MM.1S (cell line): ENCODE measurements at regions not wholly inside any gene's neighbourhood (a gene's known extent, or its start where the extent isn't known, plus 50 kb on each side); places are given as distances from the start of the nearest gene placed in this dataset.

Experiments
- DNase-seq: peaks from one replicate; pipeline ENCODE4 v3.0.0-alpha.2; 2015
- H2AFZ ChIP-seq: fragments of 300-600 bp; sonication (generic); 2 replicates; pipeline ENCODE4 v1.6.0; 2016; ENCODE audit warnings: antibody characterized with exemption, low read length
- H3F3A ChIP-seq: fragments of 300-600 bp; sonication (generic); 2 replicates; pipeline ENCODE4 v1.6.1; 2016; ENCODE audit warnings: mild to moderate bottlenecking, antibody characterized with exemption, low read length, moderate library complexity, mixed read lengths; ENCODE audit not compliant: insufficient read depth
- H3K27ac ChIP-seq: fragments of 300-600 bp; sonication (generic); 2 replicates; pipeline ENCODE4 v1.5.1; 2016; ENCODE audit warnings: mild to moderate bottlenecking, low read length
- H3K27me3 ChIP-seq: fragments of 300-600 bp; sonication (generic); replicated peaks from 2 replicates; pipeline ENCODE4 v1.6.0; 2016; ENCODE audit warnings: low read length; ENCODE audit not compliant: insufficient read depth
- H3K36me3 ChIP-seq: fragments of 300-600 bp; sonication (generic); replicated peaks from 2 replicates; pipeline ENCODE4 v1.6.1; 2016; ENCODE audit warnings: mild to moderate bottlenecking, low read length, mixed read lengths; ENCODE audit not compliant: insufficient read depth
- H3K4me1 ChIP-seq: fragments of 300-600 bp; sonication (generic); 2 replicates; pipeline ENCODE4 v1.6.1; 2016; ENCODE audit warnings: low read length, mixed read lengths
- H3K4me2 ChIP-seq: fragments of 300-600 bp; sonication (generic); 2 replicates; pipeline ENCODE4 v1.6.0; 2016; ENCODE audit warnings: low read depth, low read length
- H3K4me3 ChIP-seq: fragments of 300-600 bp; sonication (generic); 2 replicates; pipeline ENCODE4 v1.5.1; 2016; ENCODE audit warnings: low read length, mixed read lengths
- H3K79me2 ChIP-seq: fragments of 300-600 bp; sonication (generic); 2 replicates; pipeline ENCODE4 v1.6.1; 2016; ENCODE audit warnings: mixed run types, low read length, mixed read lengths
- H3K9ac ChIP-seq: fragments of 300-600 bp; sonication (generic); 2 replicates; pipeline ENCODE4 v1.6.1; 2016; ENCODE audit warnings: low read length, mixed read lengths
- H3K9me2 ChIP-seq: fragments of 300-600 bp; sonication (generic); replicated peaks from 2 replicates; pipeline ENCODE4 v1.6.1; 2016; ENCODE audit warnings: mild to moderate bottlenecking, low read length, mixed read lengths; ENCODE audit not compliant: insufficient read depth
- H3K9me3 ChIP-seq: fragments of 300-600 bp; sonication (generic); replicated peaks from 2 replicates; pipeline ENCODE4 v1.6.1; 2016; ENCODE audit warnings: mild to moderate bottlenecking, low read length, mixed read lengths; ENCODE audit not compliant: insufficient read depth
- H4K20me1 ChIP-seq: fragments of 300-600 bp; sonication (generic); 2 replicates; pipeline ENCODE4 v1.6.1; 2016; ENCODE audit warnings: mild to moderate bottlenecking, low read length, moderate library complexity, mixed read lengths; ENCODE audit not compliant: insufficient read depth
- CTCF ChIP-seq: fragments of 300-600 bp; sonication (generic); IDR thresholded peaks from 2 replicates; pipeline ENCODE4 v1.5.1; 2016; ENCODE audit warnings: antibody characterized with exemption, low read length, mixed read lengths
- EZH2 ChIP-seq: fragments of 300-600 bp; sonication (generic); optimal IDR thresholded peaks from 2 replicates; pipeline ENCODE3; 2017; ENCODE audit warnings: low read depth, mild to moderate bottlenecking, antibody characterized with exemption, low read length, mixed read lengths
- EZH2phosphoT487 ChIP-seq: fragments of 300-600 bp; sonication (generic); IDR thresholded peaks from 2 replicates; pipeline ENCODE4 v1.6.1; 2018; ENCODE audit warnings: antibody characterized with exemption, low read length

- Histone ChIP-seq H3K36me3 (no peaks in the 10 kb centered on the region), H3K27ac (no peak overlapping the region), H3K9me2 (no peaks in the 10 kb centered on the region), H3K4me3 (no peak overlapping the region), H3K9me3 (no peaks in the 10 kb centered on the region), H2AFZ (no peak overlapping the region), H3K79me2 (no peaks in the 10 kb centered on the region), H3K4me2 (no peak overlapping the region), H3K27me3 (no peaks in the 10 kb centered on the region), H3F3A (no peaks in the 10 kb centered on the region), H3K4me1 (no peaks in the 10 kb centered on the region), H3K9ac (no peak overlapping the region), H4K20me1 (no peaks in the 10 kb centered on the region)
- TF ChIP-seq EZH2 (no peak), CTCF (no peak), EZH2phosphoT487 (no peak)
- no peak for DNase-seq
These were observed 185.5 kb downstream of the MYCN start for GRCh38 chr2:16125614-16126516.

- H3K4me3 ChIP-seq, result no peak overlapping the region
- H3K27ac ChIP-seq, result no peak overlapping the region
- H3K9me3 ChIP-seq, result no peaks in the 10 kb centered on the region
- TF ChIP-seq EZH2, result no peak
- TF ChIP-seq EZH2phosphoT487, result no peak
- no peak for TF ChIP-seq CTCF
- no peaks in the 10 kb centered on the region for H3K4me1 ChIP-seq
- H3F3A ChIP-seq, result no peaks in the 10 kb centered on the region
- no peaks in the 10 kb centered on the region for H3K36me3 ChIP-seq
- H3K9ac ChIP-seq, result no peak overlapping the region
- no peak overlapping the region for H3K4me2 ChIP-seq
- H4K20me1 ChIP-seq, result no peaks in the 10 kb centered on the region
- H3K27me3 ChIP-seq, result no peaks in the 10 kb centered on the region
- H3K9me2 ChIP-seq, result no peaks in the 10 kb centered on the region
- H2AFZ ChIP-seq, result no peak overlapping the region
- H3K79me2 ChIP-seq, result no peaks in the 10 kb centered on the region
- DNase-seq, result no peak
These were observed 184.7 kb downstream of the MYCN start for GRCh38 chr2:16124881-16125613.

GRCh38 chr2:16123856-16124780 lies 183.8 kb downstream of the MYCN start:
- H4K20me1 ChIP-seq, result no peaks in the 10 kb centered on the region
- no peak for TF ChIP-seq EZH2phosphoT487
- no peak for TF ChIP-seq EZH2
- TF ChIP-seq CTCF, result no peak
- H3K9ac ChIP-seq, result no peak overlapping the region
- no peak overlapping the region for H3K4me3 ChIP-seq
- DNase-seq, result no peak
- H2AFZ ChIP-seq, result no peak overlapping the region
- no peaks in the 10 kb centered on the region for H3K27me3 ChIP-seq
- H3K4me2 ChIP-seq, result no peak overlapping the region
- H3K9me3 ChIP-seq, result no peaks in the 10 kb centered on the region
- no peaks in the 10 kb centered on the region for H3F3A ChIP-seq
- no peak overlapping the region for H3K27ac ChIP-seq
- no peaks in the 10 kb centered on the region for H3K79me2 ChIP-seq
- no peaks in the 10 kb centered on the region for H3K9me2 ChIP-seq
- H3K4me1 ChIP-seq, result no peaks in the 10 kb centered on the region
- H3K36me3 ChIP-seq, result no peaks in the 10 kb centered on the region
